ENCODE measurements at regions not wholly inside any gene's neighbourhood (a gene's known extent, or its start where the extent isn't known, plus 50 kb on each side); places are given as distances from the start of the nearest gene placed in this dataset.

DNA sequence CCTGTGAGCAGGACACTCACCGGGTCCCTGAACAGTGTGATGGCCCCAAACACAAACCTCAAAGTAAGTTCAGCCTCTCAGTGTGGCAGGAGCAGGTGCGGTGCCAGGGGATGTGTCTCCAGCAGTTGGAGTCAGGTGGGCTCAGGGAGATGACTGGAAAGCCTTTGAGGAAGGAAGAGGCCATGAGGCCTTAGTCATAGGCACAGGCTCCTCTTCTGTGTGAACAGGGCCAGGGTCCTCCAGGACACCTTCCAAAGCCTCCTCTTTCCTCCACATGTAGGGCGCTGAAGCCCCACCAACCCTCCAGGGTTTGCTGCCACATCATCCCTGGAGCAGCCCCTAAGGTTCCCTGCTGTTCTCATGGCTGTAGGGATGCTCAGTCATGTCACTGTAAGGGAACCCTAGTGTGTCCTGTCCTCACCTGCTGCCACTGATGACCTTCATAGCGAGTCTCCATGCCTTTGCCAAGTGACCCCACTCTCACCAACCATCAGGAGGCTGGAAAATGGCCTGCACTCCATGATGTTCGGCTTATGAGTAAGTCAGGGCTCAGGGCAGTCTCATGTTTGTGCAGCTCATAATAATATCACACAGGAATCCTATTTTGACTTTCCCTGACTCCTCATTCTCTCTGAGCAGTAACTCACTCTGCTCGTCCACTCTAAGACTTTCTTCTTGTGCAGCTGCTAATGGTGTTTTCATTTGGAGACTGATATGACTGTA lies 1152.9 kb downstream of the RPIA start:
- TF ChIP-seq CTCF (IDR thresholded peaks at IDR 0.05) (no peak), EP300 (IDR thresholded peaks at IDR 0.05) (no peak)

All from gastroesophageal sphincter (tissue), 3 donors.